ENCODE measurements at regions not wholly inside any gene's neighbourhood (a gene's known extent, or its start where the extent isn't known, plus 50 kb on each side); places are given as distances from the start of the nearest gene placed in this dataset.

- no peak for TF ChIP-seq CTCF (conservative IDR thresholded peaks at IDR 0.05 in 1 of 2, IDR thresholded peaks at IDR 0.05 in 1 of 2; ENCODE audit: low read depth in 1 of 2, low read length in 2 of 2)
- TF ChIP-seq EZH2 (IDR thresholded peaks at IDR 0.05; ENCODE audit: low read length, missing control alignments), result no peak
- Histone ChIP-seq H3K9ac (ENCODE audit: insufficient read depth, low read length) (no peak overlapping the region), H4K20me1 (ENCODE audit: control insufficient read depth, extremely low read depth, insufficient read depth, low read length) (no peaks in the 10 kb centered on the region), H3K9me3 (ENCODE audit: control insufficient read depth, insufficient read depth, low read depth, low read length) (no peaks in the 10 kb centered on the region), H3K27me3 (ENCODE audit: control insufficient read depth, insufficient read depth, low read length) (no peaks in the 10 kb centered on the region), H3K27ac (ENCODE audit: insufficient read depth, low read length) (no peak overlapping the region), H3K36me3 (ENCODE audit: control insufficient read depth, insufficient read depth, low read length) (no peaks in the 10 kb centered on the region), H3K4me1 (ENCODE audit: control insufficient read depth, extremely low read depth, insufficient read depth, low read length) (no peaks in the 10 kb centered on the region), H2AFZ (ENCODE audit: low read length) (no peak overlapping the region), H3K79me2 (ENCODE audit: control insufficient read depth, insufficient read depth, low read length) (no peaks in the 10 kb centered on the region), H3K4me3 (replicated peaks in 1 of 4; ENCODE audit: control extremely low read depth in 1 of 4, insufficient read depth in 1 of 4, low read depth in 3 of 4, low read length in 4 of 4) (no peak overlapping the region), H3K4me2 (ENCODE audit: extremely low read depth, insufficient read depth, low read length) (no peak overlapping the region)
- DNase-seq (ENCODE audit: low read depth in 2 of 2), result no peak
Measured at GRCh38 chr5:174552428-174552827, 172.0 kb upstream of the MSX2 start.

GRCh38 chr5:174553556-174553955 lies 170.8 kb upstream of the MSX2 start:
- Histone ChIP-seq H3K4me1 (ENCODE audit: control insufficient read depth, extremely low read depth, insufficient read depth, low read length) (no peaks in the 10 kb centered on the region), H4K20me1 (ENCODE audit: control insufficient read depth, extremely low read depth, insufficient read depth, low read length) (no peaks in the 10 kb centered on the region), H3K9me3 (ENCODE audit: control insufficient read depth, insufficient read depth, low read depth, low read length) (no peaks in the 10 kb centered on the region), H2AFZ (ENCODE audit: low read length) (no peak overlapping the region), H3K27ac (ENCODE audit: insufficient read depth, low read length) (no peak overlapping the region), H3K9ac (ENCODE audit: insufficient read depth, low read length) (no peak overlapping the region), H3K4me3 (replicated peaks in 1 of 4; ENCODE audit: control extremely low read depth in 1 of 4, insufficient read depth in 1 of 4, low read depth in 3 of 4, low read length in 4 of 4) (no peak overlapping the region), H3K36me3 (ENCODE audit: control insufficient read depth, insufficient read depth, low read length) (no peaks in the 10 kb centered on the region), H3K79me2 (ENCODE audit: control insufficient read depth, insufficient read depth, low read length) (no peaks in the 10 kb centered on the region), H3K27me3 (ENCODE audit: control insufficient read depth, insufficient read depth, low read length) (no peaks in the 10 kb centered on the region), H3K4me2 (ENCODE audit: extremely low read depth, insufficient read depth, low read length) (no peak overlapping the region)
- DNase-seq (ENCODE audit: low read depth in 2 of 2), result peak in 1 of 2 donors; percentile 81
- TF ChIP-seq EZH2 (IDR thresholded peaks at IDR 0.05; ENCODE audit: low read length, missing control alignments) (no peak), CTCF (conservative IDR thresholded peaks at IDR 0.05 in 1 of 2, IDR thresholded peaks at IDR 0.05 in 1 of 2; ENCODE audit: low read depth in 1 of 2, low read length in 2 of 2) (no peak)

- no peak overlapping the region for H2AFZ ChIP-seq (ENCODE audit: low read length)
- H3K4me1 ChIP-seq (ENCODE audit: control insufficient read depth, extremely low read depth, insufficient read depth, low read length), result no peaks in the 10 kb centered on the region
- TF ChIP-seq CTCF (conservative IDR thresholded peaks at IDR 0.05 in 1 of 2, IDR thresholded peaks at IDR 0.05 in 1 of 2; ENCODE audit: low read depth in 1 of 2, low read length in 2 of 2) (no peak), EZH2 (IDR thresholded peaks at IDR 0.05; ENCODE audit: low read length, missing control alignments) (no peak)
- H3K36me3 ChIP-seq (ENCODE audit: control insufficient read depth, insufficient read depth, low read length), result no peaks in the 10 kb centered on the region
- no peaks in the 10 kb centered on the region for H3K27me3 ChIP-seq (ENCODE audit: control insufficient read depth, insufficient read depth, low read length)
- no peak overlapping the region for H3K4me3 ChIP-seq (replicated peaks in 1 of 4; ENCODE audit: control extremely low read depth in 1 of 4, insufficient read depth in 1 of 4, low read depth in 3 of 4, low read length in 4 of 4)
- no peak overlapping the region for H3K27ac ChIP-seq (ENCODE audit: insufficient read depth, low read length)
- no peak overlapping the region for H3K4me2 ChIP-seq (ENCODE audit: extremely low read depth, insufficient read depth, low read length)
- no peak for DNase-seq (ENCODE audit: low read depth in 2 of 2)
- no peaks in the 10 kb centered on the region for H3K79me2 ChIP-seq (ENCODE audit: control insufficient read depth, insufficient read depth, low read length)
- no peak overlapping the region for H3K9ac ChIP-seq (ENCODE audit: insufficient read depth, low read length)
- H4K20me1 ChIP-seq (ENCODE audit: control insufficient read depth, extremely low read depth, insufficient read depth, low read length), result no peaks in the 10 kb centered on the region
- no peaks in the 10 kb centered on the region for H3K9me3 ChIP-seq (ENCODE audit: control insufficient read depth, insufficient read depth, low read depth, low read length)
Measured at GRCh38 chr5:174555726-174556125, 168.7 kb upstream of the MSX2 start.
